Heart left ventricle (tissue), 13 donors: ENCODE measurements at regions not wholly inside any gene's neighbourhood (a gene's known extent, or its start where the extent isn't known, plus 50 kb on each side); places are given as distances from the start of the nearest gene placed in this dataset.

Experiments used
- POLR2A ChIP-seq, 2 donors: fragments of 450-650 bp; IDR thresholded peaks; one replicate each; pipeline ENCODE4 v1.6.1; 2017; ENCODE audit warnings: antibody characterized with exemption in 2 of 2, mild to moderate bottlenecking in 2 of 2, moderate library complexity in 2 of 2
- TF ChIP-seq, protein P1 (sequence below), 12 donors: fragments of 200-600 bp; sonication (generic) in 4 of 12; IDR thresholded peaks; one replicate each; pipeline versions ENCODE4 v1.5.0 to v1.8.0; 2018 to 2022; ENCODE audit warnings: antibody characterized with exemption in 12 of 12, mild to moderate bottlenecking in 5 of 12
- donor health status: ischemic (EF 13 %, LVEDD 7.1; RV severe dilation, severe dysfunction).
- donor health status: DM: no; HTN: yes; CAD: no.
- donor health status: DM: no; HTN: no; CAD: no.
- donor health status: ischemic (EF 25% LVEDD 6.9; RV normal size, moderate dysfunction).
- donor health status: ischemic (EF 25% LVEDD 5.7; RV mildly dilated, moderate dysfunction).
- donor health status: ischemic (EF 35%, LVEDD 5.7; RV mildly dilated, moderate dysfunction).
- donor health status: nonischemic (EF 11% LVEDD 7.7; RV severe dilation, severe dysfunction).
- donor health status: DM: yes; HTN: yes; CAD: no.
- donor health status: PGD.
- donor health status: ischemic (EF 29% LVEDD 5.4; RV normal size, mild dysfunction).
- donor health status: nonischemic (EF 23%, LVEDD 6.1; RV moderate dilation, normal function).

- TF ChIP-seq, protein P1, sequence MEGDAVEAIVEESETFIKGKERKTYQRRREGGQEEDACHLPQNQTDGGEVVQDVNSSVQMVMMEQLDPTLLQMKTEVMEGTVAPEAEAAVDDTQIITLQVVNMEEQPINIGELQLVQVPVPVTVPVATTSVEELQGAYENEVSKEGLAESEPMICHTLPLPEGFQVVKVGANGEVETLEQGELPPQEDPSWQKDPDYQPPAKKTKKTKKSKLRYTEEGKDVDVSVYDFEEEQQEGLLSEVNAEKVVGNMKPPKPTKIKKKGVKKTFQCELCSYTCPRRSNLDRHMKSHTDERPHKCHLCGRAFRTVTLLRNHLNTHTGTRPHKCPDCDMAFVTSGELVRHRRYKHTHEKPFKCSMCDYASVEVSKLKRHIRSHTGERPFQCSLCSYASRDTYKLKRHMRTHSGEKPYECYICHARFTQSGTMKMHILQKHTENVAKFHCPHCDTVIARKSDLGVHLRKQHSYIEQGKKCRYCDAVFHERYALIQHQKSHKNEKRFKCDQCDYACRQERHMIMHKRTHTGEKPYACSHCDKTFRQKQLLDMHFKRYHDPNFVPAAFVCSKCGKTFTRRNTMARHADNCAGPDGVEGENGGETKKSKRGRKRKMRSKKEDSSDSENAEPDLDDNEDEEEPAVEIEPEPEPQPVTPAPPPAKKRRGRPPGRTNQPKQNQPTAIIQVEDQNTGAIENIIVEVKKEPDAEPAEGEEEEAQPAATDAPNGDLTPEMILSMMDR (IDR thresholded peaks at IDR 0.05) = no peak
- no peak for TF ChIP-seq POLR2A (IDR thresholded peaks at IDR 0.05)
Measured at GRCh38 chr5:118233606-118234005, 754.7 kb downstream of the DTWD2 start.
